ENCODE measurements at regions not wholly inside any gene's neighbourhood (a gene's known extent, or its start where the extent isn't known, plus 50 kb on each side); places are given as distances from the start of the nearest gene placed in this dataset.
"Not testable (repeated sequence)": the region's sequence is repeated elsewhere in the genome, so short reads cannot be mapped to it uniquely, and the experiment has no call there.

GRCh38 chr12:86421333-86421732, 165.1 kb upstream of the MGAT4C start:
- Histone ChIP-seq H3K4me3 (no peak overlapping the region), H3K9me3 (no peaks in the 10 kb centered on the region), H3K27me3 (no peaks in the 10 kb centered on the region), H3K36me3 (no peaks in the 10 kb centered on the region)
- DNase-seq = no peak

- Histone ChIP-seq H3K27me3 (no peaks in the 10 kb centered on the region), H3K4me3 (no peak overlapping the region), H3K9me3 (peaks cover 3% of the 10 kb centered on the region; the same call in 1 of the 2 replicates), H3K36me3 (no peaks in the 10 kb centered on the region)
- no peak for DNase-seq
Observed at GRCh38 chr12:86414201-86414600, 158.0 kb upstream of the MGAT4C start.

- no peaks in the 10 kb centered on the region for H3K27me3 ChIP-seq
- peaks cover 3% of the 10 kb centered on the region; the same call in 1 of the 2 replicates for H3K9me3 ChIP-seq
- H3K36me3 ChIP-seq = no peaks in the 10 kb centered on the region
- DNase-seq = no peak
- H3K4me3 ChIP-seq = no peak overlapping the region
Observed at GRCh38 chr12:86411710-86412109, 155.5 kb upstream of the MGAT4C start.

GRCh38 chr12:86407620-86408208, 151.5 kb upstream of the MGAT4C start:
- Histone ChIP-seq H3K36me3 (no peaks in the 10 kb centered on the region), H3K27me3 (no peaks in the 10 kb centered on the region), H3K4me3 (no peak overlapping the region), H3K9me3 (peaks cover 3% of the 10 kb centered on the region; the same call in 1 of the 2 replicates)
- no peak for DNase-seq

GRCh38 chr12:86389949-86390348, 133.8 kb upstream of the MGAT4C start:
- no peaks in the 10 kb centered on the region for H3K36me3 ChIP-seq
- no peak for DNase-seq
- no peaks in the 10 kb centered on the region for H3K27me3 ChIP-seq
- H3K9me3 ChIP-seq = no peaks in the 10 kb centered on the region
- no peak overlapping the region for H3K4me3 ChIP-seq

- DNase-seq = no peak
- H3K36me3 ChIP-seq = no peaks in the 10 kb centered on the region
- no peak overlapping the region for H3K4me3 ChIP-seq
- no peaks in the 10 kb centered on the region for H3K27me3 ChIP-seq
- no peaks in the 10 kb centered on the region for H3K9me3 ChIP-seq
Observed at GRCh38 chr12:86387591-86388145, 131.5 kb upstream of the MGAT4C start.

- not testable (repeated sequence) for DNase-seq, H3K36me3 ChIP-seq, H3K9me3 ChIP-seq, H3K27me3 ChIP-seq, H3K4me3 ChIP-seq
Observed at GRCh38 chr12:86383759-86384158, 127.6 kb upstream of the MGAT4C start.

- Histone ChIP-seq H3K9me3 (peaks cover 2% of the 10 kb centered on the region; the same call in 1 of the 2 replicates), H3K36me3 (no peaks in the 10 kb centered on the region), H3K4me3 (no peak overlapping the region), H3K27me3 (no peaks in the 10 kb centered on the region)
- no peak for DNase-seq
Observed at GRCh38 chr12:86379337-86379736, 123.1 kb upstream of the MGAT4C start.

- peak; percentile 2 for DNase-seq
- no peaks in the 10 kb centered on the region for H3K36me3 ChIP-seq
- no peaks in the 10 kb centered on the region for H3K9me3 ChIP-seq
- no peaks in the 10 kb centered on the region for H3K27me3 ChIP-seq
- H3K4me3 ChIP-seq = no peak overlapping the region
Observed at GRCh38 chr12:86376052-86376451, 119.9 kb upstream of the MGAT4C start.

- Histone ChIP-seq H3K9me3 (no peaks in the 10 kb centered on the region), H3K4me3 (no peak overlapping the region), H3K36me3 (no peaks in the 10 kb centered on the region), H3K27me3 (no peaks in the 10 kb centered on the region)
- no peak for DNase-seq
Observed at GRCh38 chr12:86373813-86374212, 117.6 kb upstream of the MGAT4C start.

GRCh38 chr12:86367137-86367536, 110.9 kb upstream of the MGAT4C start:
- no peak overlapping the region for H3K4me3 ChIP-seq
- H3K9me3 ChIP-seq = no peaks in the 10 kb centered on the region
- no peaks in the 10 kb centered on the region for H3K27me3 ChIP-seq
- no peak for DNase-seq
- no peaks in the 10 kb centered on the region for H3K36me3 ChIP-seq

- Histone ChIP-seq H3K36me3 (no peaks in the 10 kb centered on the region), H3K27me3 (no peaks in the 10 kb centered on the region), H3K9me3 (no peaks in the 10 kb centered on the region), H3K4me3 (no peak overlapping the region)
- DNase-seq = no peak
Observed at GRCh38 chr12:86349196-86349595, 93.0 kb upstream of the MGAT4C start.

- no peak overlapping the region for H3K4me3 ChIP-seq
- no peaks in the 10 kb centered on the region for H3K9me3 ChIP-seq
- H3K27me3 ChIP-seq = no peaks in the 10 kb centered on the region
- H3K36me3 ChIP-seq = no peaks in the 10 kb centered on the region
- no peak for DNase-seq
Observed at GRCh38 chr12:86333955-86334522, 77.8 kb upstream of the MGAT4C start.

- no peak for DNase-seq
- no peaks in the 10 kb centered on the region for H3K36me3 ChIP-seq
- H3K4me3 ChIP-seq = no peak overlapping the region
- H3K9me3 ChIP-seq = no peaks in the 10 kb centered on the region
- no peaks in the 10 kb centered on the region for H3K27me3 ChIP-seq
Observed at GRCh38 chr12:86331457-86331856, 75.3 kb upstream of the MGAT4C start.

GRCh38 chr12:86331012-86331411, 74.8 kb upstream of the MGAT4C start:
- Histone ChIP-seq H3K4me3 (no peak overlapping the region), H3K9me3 (no peaks in the 10 kb centered on the region), H3K27me3 (no peaks in the 10 kb centered on the region), H3K36me3 (no peaks in the 10 kb centered on the region)
- no peak for DNase-seq

- H3K36me3 ChIP-seq = no peaks in the 10 kb centered on the region
- no peak for DNase-seq
- H3K4me3 ChIP-seq = no peak overlapping the region
- H3K27me3 ChIP-seq = no peaks in the 10 kb centered on the region
- H3K9me3 ChIP-seq = no peaks in the 10 kb centered on the region
Observed at GRCh38 chr12:86312232-86312631, 56.0 kb upstream of the MGAT4C start.

Measured in MG63 (cell line).